ENCODE measurements at regions not wholly inside any gene's neighbourhood (a gene's known extent, or its start where the extent isn't known, plus 50 kb on each side); places are given as distances from the start of the nearest gene placed in this dataset.

DNA sequence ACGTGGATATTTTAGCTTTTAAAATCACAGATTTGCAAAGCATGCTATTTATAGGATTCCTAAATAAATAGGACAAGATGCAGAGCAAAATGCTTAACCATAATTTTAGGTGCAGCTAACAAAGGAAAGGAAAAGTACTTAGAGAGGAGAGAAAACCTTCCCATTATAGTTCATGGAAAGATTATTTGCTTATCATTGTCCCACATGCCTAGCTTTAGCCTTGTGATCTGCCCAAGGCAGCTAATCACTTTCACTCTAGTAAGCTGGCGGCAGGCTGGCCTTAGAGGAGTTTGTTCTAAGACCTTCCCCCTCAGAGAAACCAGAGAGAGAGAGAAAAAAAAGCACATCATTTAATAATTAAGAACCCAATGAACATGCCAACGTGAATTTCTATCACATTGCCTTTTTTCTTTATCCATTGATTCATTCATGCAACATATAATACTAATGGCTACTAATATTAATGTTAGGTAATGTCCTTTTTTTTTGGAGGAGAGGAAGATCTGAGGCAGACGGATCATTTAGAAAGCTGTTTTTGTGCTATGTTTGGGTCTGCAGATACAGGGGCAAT is 274.6 kb downstream of the ARL4A start:
- H3K27ac ChIP-seq: no peak overlapping the region
- DNase-seq (ENCODE audit: low spot score in 2 of 2): no peak
- WGBS: 69% methylated on average over 4 of the region's 4 CpGs
- no peaks in the 10 kb centered on the region for H3K9me3 ChIP-seq
- H3K27me3 ChIP-seq: no peaks in the 10 kb centered on the region
- no peaks in the 10 kb centered on the region for H3K4me1 ChIP-seq
- TF ChIP-seq EP300 (IDR thresholded peaks at IDR 0.05): no peak
- H3K4me3 ChIP-seq: no peak overlapping the region
- H3K36me3 ChIP-seq: no peaks in the 10 kb centered on the region

DNA sequence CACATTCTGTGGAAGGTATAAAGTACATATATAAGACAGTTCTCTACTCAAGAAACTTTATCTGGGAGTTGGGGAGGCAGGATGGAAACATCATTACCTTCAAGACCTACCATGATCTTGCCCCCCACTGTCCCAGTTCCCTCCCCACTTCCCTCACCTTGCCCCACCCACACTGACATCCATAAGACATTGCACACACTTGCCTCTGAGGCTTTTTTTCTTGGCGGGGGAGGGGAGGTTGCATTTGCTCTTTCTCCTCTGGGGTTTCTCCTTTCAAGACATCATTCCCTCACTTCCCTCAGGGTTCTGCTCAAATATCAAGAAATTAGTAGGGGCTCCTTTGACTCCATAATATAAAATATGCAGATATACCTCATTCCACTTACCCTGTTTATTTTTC is 276.0 kb downstream of the ARL4A start:
- Histone ChIP-seq H3K27ac (no peak overlapping the region), H3K27me3 (no peaks in the 10 kb centered on the region), H3K36me3 (no peaks in the 10 kb centered on the region), H3K9me3 (no peaks in the 10 kb centered on the region), H3K4me3 (no peak overlapping the region), H3K4me1 (peaks cover 6% of the 10 kb centered on the region)
- WGBS: 100% methylated on average over 1 of the region's 1 CpG
- no peak for DNase-seq (ENCODE audit: low spot score in 2 of 2)
- no peak for TF ChIP-seq POLR2A (IDR thresholded peaks at IDR 0.05)
- no peak for TF ChIP-seq POLR2AphosphoS5 (IDR thresholded peaks at IDR 0.05)
- no peak for TF ChIP-seq CTCF (IDR thresholded peaks at IDR 0.05)
- TF ChIP-seq EP300 (IDR thresholded peaks at IDR 0.05): no peak

DNA sequence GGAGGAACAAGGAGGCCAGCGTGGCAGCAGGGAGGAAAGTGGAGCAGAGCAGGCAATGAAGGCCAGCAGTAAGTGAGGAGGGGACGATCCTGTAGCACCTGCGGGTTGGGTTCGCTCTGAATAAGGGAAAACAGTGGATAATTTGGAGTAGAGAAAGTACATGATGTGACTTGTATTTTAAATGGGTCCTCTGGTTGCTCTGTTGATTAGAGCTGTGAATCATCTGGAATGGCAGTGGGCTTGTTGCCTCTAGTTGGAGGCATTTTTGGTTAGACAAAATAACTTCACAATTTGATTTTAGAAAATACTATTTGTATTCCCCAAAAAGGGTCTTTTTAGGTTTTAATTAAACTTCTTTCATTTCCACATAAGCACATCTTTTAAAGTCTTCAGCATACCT is 277.4 kb downstream of the ARL4A start:
- no peak overlapping the region for H3K4me3 ChIP-seq
- DNase-seq (ENCODE audit: low spot score in 2 of 2): no peak
- H3K36me3 ChIP-seq: no peaks in the 10 kb centered on the region
- H3K4me1 ChIP-seq: peaks cover 6% of the 10 kb centered on the region
- H3K27me3 ChIP-seq: no peaks in the 10 kb centered on the region
- no peaks in the 10 kb centered on the region for H3K9me3 ChIP-seq
- no peak for TF ChIP-seq CTCF (IDR thresholded peaks at IDR 0.05)
- TF ChIP-seq EP300 (IDR thresholded peaks at IDR 0.05): no peak
- no peak for TF ChIP-seq POLR2AphosphoS5 (IDR thresholded peaks at IDR 0.05)
- no peak for TF ChIP-seq POLR2A (IDR thresholded peaks at IDR 0.05)
- 60% methylated on average over 4 of the region's 4 CpGs for WGBS
- H3K27ac ChIP-seq: no peak overlapping the region

GRCh38 chr7:12965767-12966166 is 278.3 kb downstream of the ARL4A start:
- TF ChIP-seq EP300 (IDR thresholded peaks at IDR 0.05) (no peak), POLR2A (IDR thresholded peaks at IDR 0.05) (no peak), CTCF (IDR thresholded peaks at IDR 0.05) (no peak), POLR2AphosphoS5 (IDR thresholded peaks at IDR 0.05) (no peak)
- no peaks in the 10 kb centered on the region for H3K9me3 ChIP-seq
- H3K4me3 ChIP-seq: no peak overlapping the region
- peaks cover 6% of the 10 kb centered on the region for H3K4me1 ChIP-seq
- no peaks in the 10 kb centered on the region for H3K36me3 ChIP-seq
- H3K27me3 ChIP-seq: no peaks in the 10 kb centered on the region
- no peak overlapping the region for H3K27ac ChIP-seq
- DNase-seq (ENCODE audit: low spot score in 2 of 2): no peak
- 53% methylated on average over 2 of the region's 2 CpGs for WGBS

- TF ChIP-seq EP300 (IDR thresholded peaks at IDR 0.05): no peak
- TF ChIP-seq CTCF (IDR thresholded peaks at IDR 0.05): no peak
- no peak for TF ChIP-seq POLR2A (IDR thresholded peaks at IDR 0.05)
- TF ChIP-seq POLR2AphosphoS5 (IDR thresholded peaks at IDR 0.05): no peak
- Histone ChIP-seq H3K9me3 (no peaks in the 10 kb centered on the region), H3K27me3 (no peaks in the 10 kb centered on the region), H3K4me1 (peaks cover 6% of the 10 kb centered on the region), H3K27ac (no peak overlapping the region), H3K36me3 (no peaks in the 10 kb centered on the region), H3K4me3 (no peak overlapping the region)
- WGBS: 88% methylated on average over 3 of the region's 3 CpGs
- no peak for DNase-seq (ENCODE audit: low spot score in 2 of 2)
These were observed 279.9 kb downstream of the ARL4A start for GRCh38 chr7:12967322-12967721.

DNA sequence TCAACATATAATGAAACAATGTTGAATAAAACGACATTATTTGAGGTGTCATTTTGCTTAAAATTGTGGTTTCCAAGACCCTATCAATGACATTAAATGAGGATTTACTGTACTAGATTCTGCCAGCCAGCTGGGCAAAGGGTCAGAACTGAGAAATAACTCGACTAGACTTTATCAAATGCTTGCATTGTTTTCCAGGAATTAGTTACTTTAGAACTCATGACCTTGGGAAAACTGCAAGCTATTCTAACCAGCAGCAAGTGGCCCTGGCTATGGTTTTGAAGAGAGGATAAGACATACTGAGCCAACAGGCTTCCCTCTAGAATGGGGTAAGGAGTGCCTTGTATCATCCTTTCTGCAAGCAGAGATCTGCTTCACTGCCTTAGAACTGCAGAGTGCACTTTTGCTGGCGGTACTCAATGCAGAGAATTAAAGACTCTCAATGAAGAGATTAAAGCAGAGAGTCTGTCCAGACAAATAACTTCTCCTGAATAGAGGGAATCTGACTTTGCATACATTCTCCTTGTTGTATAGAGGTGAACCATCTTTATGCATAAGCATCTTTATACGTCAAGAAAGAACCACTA is 281.5 kb downstream of the ARL4A start:
- Histone ChIP-seq H3K27ac (no peak overlapping the region), H3K4me1 (peaks cover 6% of the 10 kb centered on the region), H3K36me3 (no peaks in the 10 kb centered on the region), H3K4me3 (no peak overlapping the region), H3K27me3 (no peaks in the 10 kb centered on the region), H3K9me3 (no peaks in the 10 kb centered on the region)
- no peak for DNase-seq (ENCODE audit: low spot score in 2 of 2)
- no peak for TF ChIP-seq POLR2AphosphoS5 (IDR thresholded peaks at IDR 0.05)
- TF ChIP-seq POLR2A (IDR thresholded peaks at IDR 0.05): no peak
- TF ChIP-seq CTCF (IDR thresholded peaks at IDR 0.05): no peak
- TF ChIP-seq EP300 (IDR thresholded peaks at IDR 0.05): no peak
- 89% methylated on average over 4 of the region's 4 CpGs for WGBS

Measured in suprapubic skin (tissue), 4 donors.